Erythroblast (primary cell): ENCODE measurements at regions not wholly inside any gene's neighbourhood (a gene's known extent, or its start where the extent isn't known, plus 50 kb on each side); places are given as distances from the start of the nearest gene placed in this dataset.
"Not testable (repeated sequence)": the region's sequence is repeated elsewhere in the genome, so short reads cannot be mapped to it uniquely, and the experiment has no call there.

Experiments
- DNase-seq, 2 experiments: peaks; one replicate each; lab custom pipeline; 2025; lab: John Stamatoyannopoulos, UW
- GATA1 ChIP-seq: IDR thresholded peaks from 2 replicates; pipeline ENCODE4 v1.6.1; 2011; ENCODE audit warnings: low read depth, mild to moderate bottlenecking, control low read depth, low read length, moderate library complexity
- POLR2A ChIP-seq: IDR thresholded peaks from 2 replicates; pipeline ENCODE4 v1.6.1; 2011; ENCODE audit warnings: mild to moderate bottlenecking, low read length

DNA sequence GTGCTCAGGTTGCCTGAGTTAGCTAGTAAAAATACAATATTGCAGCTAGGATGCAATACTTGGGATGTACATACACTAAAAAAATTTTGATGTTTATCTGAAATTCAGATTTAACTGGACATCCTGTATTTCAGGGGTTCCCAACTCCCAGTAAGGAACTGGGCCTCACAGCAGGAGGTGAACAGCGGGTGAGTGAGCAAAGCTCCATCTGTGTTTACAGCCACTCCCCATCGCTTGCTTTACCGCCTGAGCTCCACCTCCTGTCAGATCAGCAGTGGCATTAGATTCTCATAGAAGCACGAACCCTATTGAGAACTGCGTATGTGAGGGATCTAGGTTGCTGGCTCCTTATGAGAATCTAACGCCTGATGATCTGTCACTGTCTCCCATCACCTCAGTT, 285.1 kb upstream of the PROK2 start:
- TF ChIP-seq POLR2A, result no peak
- TF ChIP-seq GATA1, result no peak
- no peak for DNase-seq

DNA sequence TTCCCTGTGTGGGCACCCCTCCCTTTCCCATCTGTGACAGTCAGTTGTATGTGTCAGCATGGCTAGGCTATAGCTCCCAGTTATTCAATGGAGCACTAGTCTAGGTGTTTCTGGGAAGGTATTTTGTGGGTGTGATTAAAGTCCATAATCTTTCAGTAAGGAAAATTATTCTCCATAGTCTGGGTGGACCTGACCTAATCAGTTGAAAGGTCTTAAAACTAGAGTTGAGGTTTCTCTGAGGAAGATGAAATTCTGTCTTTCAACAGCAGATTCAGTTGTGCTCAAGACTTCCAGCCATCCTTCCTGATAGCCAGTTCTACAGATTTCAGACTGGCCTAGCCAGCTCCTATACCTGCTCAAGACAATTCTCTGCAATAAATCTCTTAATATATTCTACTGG, 284.6 kb upstream of the PROK2 start:
- DNase-seq, result no peak
- TF ChIP-seq POLR2A (no peak), GATA1 (no peak)

DNA sequence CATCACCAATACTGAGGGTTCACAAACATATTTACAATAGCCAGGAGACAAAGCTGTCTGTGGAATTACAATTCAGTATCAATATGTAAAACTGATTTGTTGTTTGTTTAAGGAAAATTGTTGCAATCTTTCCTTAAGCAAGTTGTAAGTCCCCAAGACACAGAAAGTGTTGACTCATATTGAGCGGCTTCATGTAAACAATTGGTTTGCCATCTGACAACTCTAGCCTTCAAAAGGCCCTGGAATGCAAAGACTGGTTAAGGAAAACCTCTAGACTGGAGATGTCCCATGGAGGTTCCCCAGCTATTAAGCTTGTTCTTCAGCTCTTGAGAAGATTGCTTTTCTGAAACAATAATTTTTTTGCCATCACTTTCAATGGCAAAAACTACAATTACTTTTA, 283.7 kb upstream of the PROK2 start:
- no peak for DNase-seq
- TF ChIP-seq POLR2A (no peak), GATA1 (no peak)

DNA sequence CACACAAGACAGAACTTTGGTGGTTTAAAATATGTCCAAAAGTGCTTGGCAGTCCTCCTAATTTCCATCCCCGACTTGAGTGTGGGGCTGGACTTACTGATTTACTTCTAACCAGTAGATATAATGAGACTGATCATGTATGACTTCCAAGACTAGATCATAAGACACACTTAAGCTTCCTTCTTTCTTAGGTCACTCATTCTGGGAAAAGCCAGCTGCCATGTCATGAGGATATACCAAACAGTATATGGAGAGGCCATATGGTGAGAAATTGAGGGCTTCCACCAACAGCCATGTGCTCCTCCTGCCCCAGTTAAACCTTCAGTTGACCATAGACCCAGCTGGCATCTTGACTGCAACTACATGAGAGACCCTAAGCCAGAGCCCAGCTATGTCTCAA, 282.8 kb upstream of the PROK2 start:
- no peak for TF ChIP-seq POLR2A
- TF ChIP-seq GATA1, result no peak
- DNase-seq, result no peak

DNA sequence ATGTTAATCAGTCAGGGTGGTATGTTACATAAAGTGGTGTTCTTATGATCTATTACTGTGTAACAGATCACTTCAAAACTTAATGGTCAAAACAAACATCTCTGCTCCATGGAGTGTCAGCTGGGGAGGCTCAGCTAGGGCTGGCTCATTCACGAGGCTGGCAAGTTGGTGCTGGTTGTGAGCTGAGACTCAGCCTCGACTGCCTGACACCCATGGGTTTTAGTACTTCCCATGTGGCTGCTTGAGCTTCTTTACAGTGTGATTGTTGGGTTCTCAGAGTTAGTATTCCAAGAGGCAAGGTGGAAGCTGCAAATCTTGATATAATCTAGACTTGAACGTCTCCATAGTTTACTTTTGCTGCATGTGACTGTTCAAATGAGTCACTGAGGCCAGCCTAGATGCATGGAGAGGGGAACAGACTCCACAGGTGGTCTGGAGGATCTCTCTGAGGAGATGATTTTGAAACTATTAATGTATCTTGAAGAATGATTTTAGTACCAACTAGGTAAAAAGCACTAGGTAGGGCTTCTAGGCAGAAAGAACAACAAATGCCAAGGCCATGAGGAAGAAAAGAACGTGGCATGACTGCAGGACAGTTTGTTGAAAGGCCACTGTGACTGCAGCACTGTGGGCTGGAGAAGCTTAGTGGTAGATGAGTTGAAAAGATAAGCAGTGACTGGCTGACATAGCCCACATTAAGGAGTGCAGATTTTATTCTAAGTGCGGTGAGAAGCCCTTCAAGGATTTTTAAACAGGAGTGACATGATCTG, 281.1 kb upstream of the PROK2 start:
- TF ChIP-seq GATA1 (no peak), POLR2A (no peak)
- no peak for DNase-seq

DNA sequence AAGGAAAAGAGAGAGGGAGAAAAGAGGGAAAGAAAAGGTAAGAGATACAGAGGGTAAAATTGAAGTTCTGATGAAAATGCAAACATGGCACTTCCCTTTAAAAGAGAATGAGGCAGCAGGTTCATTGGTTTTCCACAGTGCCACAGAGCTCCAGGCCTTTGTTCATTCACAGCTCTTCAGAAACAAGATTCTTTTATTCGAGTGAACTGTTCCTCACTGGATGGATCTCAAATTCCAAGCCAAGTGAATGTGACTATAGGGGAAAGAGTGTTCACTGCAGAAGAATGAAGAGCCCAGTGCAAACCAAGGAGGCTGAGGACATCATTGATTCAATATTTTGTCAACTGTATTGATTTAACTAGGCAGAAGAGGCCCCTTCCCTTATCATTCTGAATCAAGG, 280.3 kb upstream of the PROK2 start:
- TF ChIP-seq GATA1, result no peak
- TF ChIP-seq POLR2A, result no peak
- no peak for DNase-seq

DNA sequence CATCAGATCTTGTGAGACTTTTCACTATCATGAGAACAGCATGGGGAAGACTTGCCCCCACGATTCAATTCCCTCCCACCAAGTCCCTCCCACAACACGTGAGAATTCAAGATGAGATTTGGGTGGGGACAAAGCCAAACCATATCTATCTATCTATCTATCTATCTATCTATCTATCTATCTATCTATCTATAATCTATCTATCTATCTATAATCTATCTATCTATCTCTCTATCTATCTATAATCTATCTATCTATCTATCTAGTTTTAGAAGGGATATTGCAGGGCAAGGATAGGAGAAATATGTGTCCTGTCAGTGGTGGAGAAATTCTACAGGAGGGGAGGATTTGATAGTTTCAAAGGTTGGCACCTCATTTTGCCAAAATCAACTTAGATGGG, 279.8 kb upstream of the PROK2 start:
- DNase-seq, result not testable (repeated sequence)

DNA sequence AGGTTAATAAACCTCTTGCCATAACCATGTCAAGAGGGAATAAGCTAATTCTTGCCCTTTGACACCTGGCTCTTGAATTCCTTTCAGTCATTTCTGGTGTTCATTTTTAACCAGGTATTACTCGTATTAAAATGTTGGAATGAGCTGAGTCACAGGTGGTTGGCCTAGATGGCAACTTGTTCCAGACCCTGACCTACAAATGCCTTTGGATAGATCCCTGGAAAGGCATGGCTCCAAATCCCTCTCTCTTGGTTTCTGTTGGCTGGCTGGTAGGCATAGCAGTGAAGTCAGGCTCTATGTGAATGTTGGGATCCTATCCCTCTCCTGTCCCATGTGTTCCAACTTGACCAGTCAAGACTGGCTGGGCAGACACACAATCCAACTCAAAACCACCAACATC, 277.1 kb upstream of the PROK2 start:
- TF ChIP-seq GATA1, result no peak
- DNase-seq, result no peak

DNA sequence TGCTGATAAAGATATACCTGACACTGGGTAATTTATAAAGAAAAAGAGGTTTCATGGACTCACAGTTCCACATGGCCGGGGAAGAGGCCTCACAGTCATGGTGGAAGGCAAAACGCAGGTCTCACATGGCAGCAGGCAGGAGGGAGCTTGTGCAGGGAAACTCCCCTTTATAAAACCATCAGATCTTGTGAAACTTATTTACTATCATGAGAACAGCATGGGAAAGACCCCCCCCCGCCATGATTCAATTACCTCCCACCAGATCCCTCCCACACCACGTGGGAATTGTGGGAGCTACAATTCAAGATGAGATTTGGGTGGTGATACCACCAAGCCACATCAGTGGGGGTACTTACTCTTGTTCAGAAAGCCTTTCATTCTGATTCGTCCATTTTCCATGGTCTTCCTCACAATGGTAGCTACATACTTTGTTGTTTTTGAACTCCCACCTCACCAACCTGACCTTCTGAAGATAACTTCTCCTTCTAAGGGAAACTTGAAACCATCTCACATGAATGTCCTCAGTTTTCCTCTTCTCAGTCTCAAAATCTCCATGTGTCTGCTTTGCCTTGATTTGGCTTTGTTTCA, 275.6 kb upstream of the PROK2 start:
- no peak for DNase-seq
- TF ChIP-seq POLR2A, result no peak

DNA sequence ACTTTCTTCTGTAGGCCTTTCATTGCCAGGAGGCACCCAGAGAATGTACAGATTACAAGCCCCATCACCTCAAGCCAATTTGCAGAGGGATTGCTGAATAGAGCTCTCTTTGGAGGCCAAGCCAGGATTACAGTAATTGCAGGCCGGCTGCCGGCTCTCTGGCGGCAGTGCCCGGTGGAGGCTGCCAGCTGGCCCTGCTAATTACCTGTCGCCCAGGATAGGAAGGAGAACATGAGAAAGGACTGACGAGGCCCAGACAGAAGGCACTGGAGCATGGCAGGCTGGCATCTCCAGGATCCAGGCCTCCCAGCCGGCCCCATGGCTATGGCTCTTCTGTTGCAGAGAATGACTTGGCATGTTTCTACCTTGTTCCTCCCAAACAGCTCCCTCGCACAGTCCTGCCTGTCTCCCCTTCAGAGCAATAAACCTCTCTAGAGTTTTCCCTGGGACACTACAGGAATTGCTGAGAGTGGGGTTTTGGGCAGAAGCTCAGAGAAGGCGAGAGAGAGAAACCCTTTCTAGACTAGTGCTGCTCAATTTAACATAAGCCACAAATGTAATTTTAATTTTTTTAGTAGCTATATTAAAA, 273.6 kb upstream of the PROK2 start:
- no peak for TF ChIP-seq GATA1
- TF ChIP-seq POLR2A, result no peak
- no peak for DNase-seq

DNA sequence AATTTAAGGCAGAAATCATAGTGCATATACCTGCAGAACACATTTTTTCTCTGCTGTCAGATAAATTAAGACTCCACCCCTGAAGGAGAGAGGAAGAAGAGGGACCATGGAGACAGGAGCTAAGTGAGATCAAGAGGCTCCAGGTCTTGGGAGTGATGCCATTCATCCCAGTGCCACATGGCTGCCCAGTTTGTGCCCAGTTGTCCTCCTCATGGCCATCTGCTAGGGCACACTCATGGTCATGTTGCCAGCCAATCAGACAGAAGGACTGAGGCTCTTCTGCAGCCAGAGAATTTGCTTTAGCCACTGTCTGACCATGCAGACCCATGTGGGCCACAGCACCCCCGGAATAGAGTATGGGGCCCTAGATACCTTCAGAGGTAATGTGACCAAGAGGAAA, 270.5 kb upstream of the PROK2 start:
- DNase-seq, result no peak
- TF ChIP-seq POLR2A, result no peak
- TF ChIP-seq GATA1, result no peak

DNA sequence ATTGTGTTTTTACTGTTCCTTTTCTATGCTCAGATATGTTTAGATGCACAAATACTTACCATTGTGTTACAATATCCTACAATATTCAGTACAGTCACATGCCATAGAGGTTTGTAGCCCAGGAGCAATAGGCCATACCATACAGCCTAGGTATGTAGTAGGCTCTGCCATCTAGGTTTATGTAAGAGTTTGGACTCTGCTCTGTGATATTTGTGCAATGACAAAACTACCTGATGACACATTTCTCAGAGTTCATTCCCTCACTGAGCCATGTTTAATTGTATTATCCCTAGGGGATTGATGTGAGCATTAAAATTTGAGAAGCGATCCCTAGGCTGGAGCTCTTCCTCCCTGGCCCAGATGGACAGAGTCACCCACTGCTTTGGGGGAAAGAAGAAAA, 270.0 kb upstream of the PROK2 start:
- no peak for DNase-seq
- TF ChIP-seq GATA1, result no peak
- TF ChIP-seq POLR2A, result no peak

DNA sequence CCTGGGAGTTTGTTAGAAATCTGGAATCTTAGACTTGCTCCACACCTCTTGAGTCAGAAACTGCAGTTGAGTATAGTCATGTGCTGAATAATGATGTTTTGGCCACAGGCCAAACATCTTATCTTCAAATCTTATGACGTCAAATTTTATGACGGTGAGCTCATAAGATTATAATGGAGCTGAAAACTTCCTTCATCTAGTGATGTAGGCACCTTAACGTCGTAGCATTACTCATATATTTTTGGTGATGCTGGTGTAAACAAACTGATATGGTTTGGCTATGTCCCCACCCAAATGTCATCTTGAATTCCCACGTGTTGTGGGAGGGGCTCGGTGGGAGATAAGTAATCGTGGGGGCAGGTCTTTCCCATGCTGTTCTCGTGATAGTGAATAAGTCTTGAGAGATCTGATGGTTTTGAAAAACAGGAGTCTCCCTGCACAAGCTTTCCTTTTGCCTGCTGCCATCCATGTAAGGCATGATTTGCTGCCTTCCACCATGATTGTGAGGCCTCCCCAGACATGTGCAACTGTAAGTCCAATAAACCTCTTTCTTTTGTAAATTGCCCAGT, 268.0 kb upstream of the PROK2 start:
- peak; percentile 61 to 78 for DNase-seq

DNA sequence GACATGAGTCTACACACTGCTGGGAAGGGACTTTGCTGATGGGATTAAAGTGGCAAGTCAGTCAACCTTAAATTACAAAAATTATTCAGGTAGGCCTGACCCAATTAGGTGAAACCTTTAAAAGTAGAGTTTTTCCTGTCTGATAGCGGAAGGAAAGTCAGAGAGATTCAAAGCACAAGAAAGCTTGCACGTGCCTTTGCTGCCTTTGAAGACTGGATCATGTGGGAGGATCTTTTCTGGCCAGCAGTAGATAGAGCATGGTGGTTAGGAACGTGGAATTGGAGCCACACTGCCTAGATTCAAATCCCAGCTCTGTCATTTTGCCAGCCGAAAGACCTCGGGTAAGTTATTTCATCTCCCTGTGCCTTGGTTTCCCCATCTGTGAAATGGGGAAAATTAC, 265.8 kb upstream of the PROK2 start:
- no peak for TF ChIP-seq POLR2A
- no peak for TF ChIP-seq GATA1
- DNase-seq, result no peak

More for the DNA sequence above, 268.0 kb upstream of the PROK2 start:
- no peak for TF ChIP-seq GATA1
- no peak for TF ChIP-seq POLR2A

DNA sequence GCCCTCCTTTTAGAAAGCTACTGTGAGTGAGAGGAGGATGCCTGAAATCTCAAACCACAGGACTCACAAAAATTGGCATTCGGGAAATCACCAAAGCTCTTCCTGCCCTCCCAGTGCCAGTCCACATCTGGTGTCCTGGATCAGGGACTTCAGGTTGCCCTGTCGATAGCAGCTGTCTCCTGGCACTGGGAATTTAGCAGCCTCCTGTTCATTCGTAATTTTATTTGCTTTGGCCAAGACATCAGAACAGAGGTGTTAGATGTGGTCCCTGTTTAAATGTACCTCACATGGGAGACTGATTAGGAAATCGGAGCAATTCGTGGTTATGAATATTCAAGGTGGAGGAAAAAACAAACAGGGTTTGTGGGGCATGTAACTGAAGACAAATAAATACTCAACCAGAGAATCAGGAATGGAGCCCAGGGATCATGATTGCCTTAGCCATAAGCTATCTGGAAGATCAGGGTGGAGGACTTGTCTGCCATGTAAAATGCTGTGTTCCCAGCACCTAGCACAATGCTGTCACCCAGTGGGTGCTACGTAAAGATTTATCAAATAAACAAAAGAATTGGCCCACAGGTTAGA, 265.2 kb upstream of the PROK2 start:
- TF ChIP-seq GATA1 (no peak), POLR2A (no peak)
- DNase-seq, result no peak
